Brain pericyte (primary cell): ENCODE measurements at regions not wholly inside any gene's neighbourhood (a gene's known extent, or its start where the extent isn't known, plus 50 kb on each side); places are given as distances from the start of the nearest gene placed in this dataset.

Experiments
- DNase-seq: peaks from one replicate; pipeline ENCODE4 v3.0.0-alpha.2; 2012; ENCODE audit warnings: low read depth, low spot score

DNA sequence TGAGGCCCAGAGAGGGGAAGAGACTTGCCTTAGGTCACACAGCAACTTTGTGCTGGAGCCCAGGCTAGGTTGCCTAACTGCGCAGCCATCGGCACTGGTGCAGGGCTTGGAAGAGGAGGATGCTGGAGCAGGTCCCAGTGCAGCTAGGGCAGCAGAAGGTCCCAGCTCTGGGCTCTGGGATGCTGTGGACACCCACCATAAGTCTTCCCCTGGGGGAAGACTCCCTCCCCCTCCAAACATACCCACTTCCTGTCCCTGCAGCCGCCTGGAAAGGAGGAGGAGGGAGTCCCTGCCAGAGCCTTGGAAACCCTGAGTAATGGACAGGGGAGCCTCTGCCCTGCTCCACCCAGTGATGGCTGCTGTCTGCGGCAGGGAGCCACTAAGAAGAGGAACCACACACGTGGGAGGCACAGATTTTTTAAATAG, 93.6 kb downstream of the NCR2 start:
- DNase-seq: no peak

- no peak for DNase-seq
These were observed 94.4 kb downstream of the NCR2 start for GRCh38 chr6:41429506-41430504.

DNA sequence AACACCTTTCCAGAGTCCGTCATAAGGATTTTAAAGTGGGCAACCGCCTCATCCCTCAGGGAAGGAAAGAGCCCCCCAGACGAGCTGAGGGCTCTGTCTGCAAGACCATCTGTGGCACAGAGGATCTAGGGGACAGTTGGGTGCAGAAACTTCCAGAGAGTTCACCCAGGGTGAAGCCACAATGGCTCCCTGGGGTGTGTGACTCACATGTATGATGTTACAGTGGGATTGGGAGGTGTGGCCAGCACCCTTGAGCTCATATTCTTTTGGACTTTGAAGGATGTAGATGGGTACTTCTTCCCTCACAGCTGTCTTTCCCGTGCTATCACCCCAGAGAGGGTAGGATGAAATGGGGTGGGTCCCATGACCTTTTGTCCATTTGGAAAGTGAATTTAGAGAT, 95.5 kb downstream of the NCR2 start:
- peak; percentile 53 for DNase-seq

DNA sequence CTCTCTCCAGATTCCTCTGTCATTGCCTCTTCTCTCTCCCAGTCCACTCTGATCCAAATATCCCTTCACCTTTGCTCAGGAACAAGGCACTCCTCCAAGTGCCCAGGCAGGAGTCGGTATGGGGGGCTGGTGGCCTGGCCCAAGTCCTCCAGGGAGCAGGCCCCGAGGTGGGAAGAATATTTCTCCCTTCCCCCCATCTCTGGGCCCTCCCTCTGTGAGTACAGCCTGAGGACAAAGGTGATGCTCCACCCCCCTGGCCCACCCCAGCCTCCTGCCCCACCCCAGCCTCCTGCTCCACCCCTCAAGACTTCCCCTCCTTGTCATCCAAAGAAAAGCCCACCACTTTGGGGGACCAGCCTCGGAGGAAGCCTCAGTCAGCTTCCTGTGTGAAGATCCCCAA, 96.9 kb downstream of the NCR2 start:
- DNase-seq: no peak

GRCh38 chr6:41434803-41435481, 99.5 kb downstream of the NCR2 start:
- no peak for DNase-seq

DNA sequence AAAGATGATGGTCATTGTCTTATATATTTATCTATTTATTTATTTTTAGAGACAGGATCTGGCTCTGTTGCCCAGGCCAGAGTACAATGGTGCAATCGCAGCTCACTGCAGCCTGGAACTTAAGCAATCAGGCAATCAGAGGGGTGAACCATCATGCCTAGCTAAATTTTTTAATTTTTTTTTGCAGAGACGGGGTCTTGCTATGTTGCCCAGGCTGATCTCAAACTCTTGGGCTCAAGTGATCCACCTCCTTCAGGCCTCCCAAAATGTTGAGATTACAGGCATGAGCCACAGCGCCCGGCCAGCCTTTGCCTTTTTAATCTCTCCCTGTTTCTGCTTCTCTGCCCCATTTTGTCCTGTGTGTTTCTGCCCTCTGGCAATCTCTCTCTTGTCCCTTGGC, 102.2 kb downstream of the NCR2 start:
- no peak for DNase-seq

DNA sequence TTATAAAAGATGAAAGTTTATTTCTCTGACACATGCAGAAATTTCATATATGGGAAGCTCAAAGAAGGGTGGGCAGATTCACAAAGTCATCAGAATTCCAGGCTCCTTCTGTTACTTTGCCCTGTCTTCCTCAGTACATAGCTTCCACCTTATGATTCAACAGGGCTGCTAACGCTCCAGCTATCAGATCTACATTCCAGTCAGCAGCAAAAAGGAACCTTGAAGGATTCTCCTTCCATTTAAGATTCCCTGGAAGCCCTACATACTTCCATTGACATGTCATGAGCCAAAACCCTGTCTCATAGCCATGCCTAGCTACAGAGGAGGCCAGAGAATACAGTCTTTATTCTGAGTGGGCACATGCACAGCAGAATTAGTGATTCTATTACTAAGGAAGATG, 103.3 kb downstream of the NCR2 start:
- no peak for DNase-seq

- DNase-seq: no peak
These were observed 104.4 kb downstream of the NCR2 start for GRCh38 chr6:41439524-41440418.

- DNase-seq: no peak
These were observed 105.2 kb upstream of the FOXP4 start for GRCh38 chr6:41440958-41441357.

DNA sequence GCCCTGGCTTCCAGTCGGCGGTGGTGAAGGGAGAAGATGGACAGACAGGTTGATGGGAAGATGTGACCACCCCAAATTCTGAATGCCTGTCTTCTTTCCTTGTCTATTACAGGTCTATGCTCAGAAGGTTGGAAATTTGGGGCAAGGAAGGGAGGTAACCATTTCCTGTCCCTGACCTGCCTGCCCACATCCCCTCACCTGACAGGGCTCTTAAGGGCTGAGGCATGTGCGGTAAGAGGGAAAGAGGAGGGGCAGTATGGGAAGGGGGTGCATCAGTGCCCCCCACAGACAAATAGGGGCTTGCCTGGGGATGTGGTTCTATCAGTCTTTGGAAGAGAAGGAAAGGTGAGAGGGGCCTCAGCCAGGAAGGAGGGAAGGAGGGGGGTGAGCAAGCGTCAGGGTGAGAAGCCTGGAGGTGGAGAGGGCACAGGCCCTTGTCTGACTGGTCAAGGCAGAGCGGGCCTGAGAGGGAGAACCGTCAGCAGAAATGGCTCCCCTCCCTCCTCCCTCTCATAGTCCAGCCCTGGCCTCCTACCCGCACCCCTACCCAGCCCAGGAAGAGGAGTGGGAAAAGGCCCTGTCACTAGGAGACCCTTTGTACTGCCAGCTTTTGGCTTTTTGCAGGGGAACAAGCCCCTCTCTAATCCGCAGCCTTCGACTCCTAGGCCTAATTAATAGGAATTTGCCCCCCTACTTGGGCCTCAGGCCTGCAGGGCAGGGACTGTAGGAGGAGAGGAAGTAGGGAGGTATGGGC, 104.4 kb upstream of the FOXP4 start:
- no peak for DNase-seq

GRCh38 chr6:41442352-41442672, 103.9 kb upstream of the FOXP4 start:
- DNase-seq: no peak

DNA sequence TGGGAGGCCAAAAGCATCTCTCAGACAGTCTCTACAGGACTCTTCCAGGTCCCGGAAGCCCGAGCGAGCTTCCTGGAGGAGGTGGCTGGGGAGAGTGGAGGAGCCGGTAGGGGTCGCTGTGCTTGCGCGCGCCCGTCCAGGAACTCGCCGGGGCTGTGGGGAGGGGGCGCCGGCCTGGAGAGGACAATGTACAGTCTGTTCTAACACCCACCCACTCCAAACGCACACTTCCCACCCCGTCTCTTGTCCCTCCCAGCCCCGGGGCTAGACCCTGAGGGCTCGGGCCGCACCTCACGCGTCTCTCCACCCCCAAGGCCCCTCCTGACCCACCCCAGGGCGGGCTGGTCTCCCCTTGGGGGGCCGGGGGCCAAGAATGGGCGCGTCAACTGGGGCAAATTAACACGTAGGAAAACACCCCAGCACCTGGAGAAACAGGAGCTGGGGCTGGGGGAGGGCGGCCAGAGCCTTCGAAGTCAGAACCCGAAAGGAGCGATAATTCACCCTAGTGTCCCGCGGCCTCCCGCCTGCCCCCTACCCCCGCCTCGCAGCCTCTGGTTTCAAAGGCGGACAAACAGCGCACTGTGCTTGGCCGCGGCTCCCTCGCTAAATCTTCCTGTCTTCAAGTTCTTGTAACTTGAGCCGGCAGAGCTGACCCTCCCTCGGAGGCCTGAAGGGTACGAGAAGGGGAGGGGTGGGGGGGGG, 103.2 kb upstream of the FOXP4 start:
- no peak for DNase-seq

DNA sequence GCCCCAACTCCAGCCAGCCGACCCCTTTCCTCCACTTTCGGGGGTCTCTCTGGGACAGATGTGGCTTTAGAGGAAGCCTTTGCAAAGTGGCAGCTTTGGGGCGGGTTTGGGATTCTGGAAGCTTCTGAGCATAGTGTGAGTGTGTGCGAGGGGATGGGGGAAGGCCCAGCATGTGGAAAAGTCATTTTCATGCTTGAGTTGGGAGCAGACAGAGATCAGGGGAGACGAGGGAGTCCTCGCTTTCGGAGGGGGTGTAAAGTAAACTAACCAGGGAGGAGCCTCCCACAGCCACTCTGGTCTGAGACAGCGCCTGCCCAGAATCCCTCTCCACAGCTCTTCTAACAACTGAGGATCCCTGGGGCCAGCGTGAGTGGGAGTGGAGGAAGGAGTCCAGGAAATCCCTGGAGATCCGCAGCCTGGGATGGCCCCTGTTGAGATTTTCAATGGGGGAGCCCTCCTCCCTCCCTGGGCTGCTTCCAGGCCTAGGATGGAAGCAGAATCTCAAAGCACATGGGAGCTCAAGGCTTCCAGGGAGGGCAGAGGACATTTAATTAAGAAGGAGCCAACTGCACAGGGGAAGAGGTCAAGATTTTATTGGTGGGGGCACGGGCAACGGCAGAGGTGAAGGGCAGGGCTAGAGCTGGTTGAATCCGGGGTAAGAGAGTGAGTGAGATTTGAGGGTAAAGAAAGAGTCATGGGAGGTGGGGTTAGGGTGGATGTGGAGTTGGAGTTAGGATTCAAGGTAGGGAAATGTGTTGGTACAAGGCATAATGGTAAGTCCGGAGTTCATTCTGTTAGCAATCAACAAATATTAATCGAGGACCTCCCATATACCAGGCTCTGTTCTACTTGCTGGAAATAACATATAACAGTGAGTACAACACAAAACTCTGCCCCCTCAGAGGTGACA, 102.3 kb upstream of the FOXP4 start:
- no peak for DNase-seq

DNA sequence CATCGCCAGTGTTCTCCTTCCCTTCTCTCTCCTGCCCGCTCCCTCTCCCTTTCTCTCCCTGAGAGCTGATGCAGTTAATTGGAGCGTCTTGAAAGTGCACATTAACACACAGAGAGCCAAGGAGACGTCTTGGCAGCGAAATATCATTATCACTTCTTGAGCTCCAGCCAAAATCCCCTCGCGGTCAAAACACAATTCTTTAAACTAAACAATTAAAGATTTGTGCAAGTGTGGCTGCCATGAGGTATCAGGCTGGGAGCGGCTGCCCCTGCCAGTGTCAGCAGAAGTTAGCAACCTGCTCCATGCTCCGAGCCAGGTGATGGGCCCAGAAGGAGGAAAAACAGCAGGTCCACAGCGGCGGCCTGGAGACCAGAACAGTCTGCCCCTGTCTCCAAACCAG, 100.9 kb upstream of the FOXP4 start:
- no peak for DNase-seq

DNA sequence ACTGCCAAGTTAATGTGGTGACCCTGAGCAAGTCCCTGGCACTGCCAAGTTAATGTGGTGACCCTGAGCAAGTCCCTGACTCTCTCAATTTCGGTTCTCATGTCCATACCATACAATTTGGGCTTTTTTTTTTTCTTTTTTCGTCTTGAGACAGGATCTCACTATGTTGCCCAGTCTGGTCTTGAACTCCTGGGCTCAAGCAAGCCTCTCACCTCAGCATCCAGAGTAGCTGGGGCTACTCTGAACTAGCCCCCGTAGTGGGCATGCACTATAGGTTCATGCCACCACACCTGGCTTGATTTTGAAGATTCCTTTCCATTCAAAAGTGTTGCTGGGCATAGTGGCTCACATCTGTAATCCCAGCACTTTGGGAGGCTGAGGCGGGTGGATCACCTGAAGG, 100.0 kb upstream of the FOXP4 start:
- DNase-seq: no peak

- DNase-seq: no peak
These were observed 99.2 kb upstream of the FOXP4 start for GRCh38 chr6:41446907-41447545.

GRCh38 chr6:41448256-41448655, 97.9 kb upstream of the FOXP4 start:
- DNase-seq: no peak

DNA sequence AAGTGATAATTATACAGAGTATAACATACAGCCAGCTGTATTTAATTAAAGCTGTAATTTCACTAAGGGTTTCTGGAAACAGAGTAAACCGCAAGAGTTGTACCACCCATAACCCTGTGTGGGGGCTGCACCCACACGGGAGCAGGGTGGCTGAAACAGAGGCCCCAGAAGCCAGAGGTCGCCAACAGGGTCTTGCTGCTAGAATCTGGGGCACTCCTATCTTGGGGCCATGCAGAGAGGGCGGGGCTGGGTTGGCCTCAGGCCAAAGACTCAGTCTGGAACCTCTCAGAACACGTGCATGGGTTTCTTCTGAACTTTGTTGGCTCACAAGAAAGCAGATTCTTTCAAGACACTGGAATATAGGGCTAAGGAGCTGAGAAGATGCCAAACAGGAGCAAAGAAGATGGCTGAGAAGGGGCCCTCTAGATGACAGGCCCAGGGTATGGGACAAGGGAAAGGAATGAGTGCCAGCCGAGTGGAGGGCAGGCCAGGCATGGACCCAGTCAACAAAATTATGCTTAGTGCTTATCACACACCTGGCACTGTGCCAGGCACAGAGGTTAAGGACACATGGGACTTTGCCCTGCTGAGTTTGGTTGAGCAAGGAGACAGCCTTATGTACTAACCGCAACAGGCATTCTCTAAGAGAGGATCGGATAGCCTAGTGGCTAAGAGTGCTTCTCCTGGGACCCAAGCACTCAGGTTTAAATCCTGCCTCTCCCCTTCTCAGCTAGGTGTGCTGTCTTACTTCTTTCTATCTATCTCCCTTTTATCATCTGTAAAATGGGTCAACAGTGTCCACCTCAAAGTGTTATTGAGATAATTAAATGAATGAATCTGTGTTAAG, 96.6 kb upstream of the FOXP4 start:
- no peak for DNase-seq
